ENCODE measurements at regions not wholly inside any gene's neighbourhood (a gene's known extent, or its start where the extent isn't known, plus 50 kb on each side); places are given as distances from the start of the nearest gene placed in this dataset.

DNA sequence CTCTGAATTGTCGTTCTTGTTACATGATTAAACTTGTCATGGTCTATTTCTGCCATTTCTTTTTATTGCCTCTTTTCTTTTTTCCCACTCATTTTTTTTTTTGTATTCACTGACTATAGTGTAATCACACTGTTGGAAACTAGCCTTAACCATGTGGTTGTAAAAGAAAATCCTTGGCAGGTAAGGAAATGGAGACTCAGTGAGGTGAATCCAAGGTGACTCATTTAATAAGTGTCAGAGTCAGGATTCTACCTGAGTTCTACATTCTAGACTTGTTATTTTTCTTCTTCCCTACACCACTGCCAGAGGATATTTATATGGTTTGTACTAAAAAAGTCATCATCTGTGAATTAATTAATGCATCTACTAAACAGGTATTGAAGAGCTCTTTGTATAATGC, 152.2 kb downstream of the CBLL2 start:
- intact Hi-C loops (cut with DNase I; ENCODE audit: low total_unique reads), result no loop called here
- TF ChIP-seq POLR2A (IDR thresholded peaks at IDR 0.05), result no peak
- TF ChIP-seq, protein P1, sequence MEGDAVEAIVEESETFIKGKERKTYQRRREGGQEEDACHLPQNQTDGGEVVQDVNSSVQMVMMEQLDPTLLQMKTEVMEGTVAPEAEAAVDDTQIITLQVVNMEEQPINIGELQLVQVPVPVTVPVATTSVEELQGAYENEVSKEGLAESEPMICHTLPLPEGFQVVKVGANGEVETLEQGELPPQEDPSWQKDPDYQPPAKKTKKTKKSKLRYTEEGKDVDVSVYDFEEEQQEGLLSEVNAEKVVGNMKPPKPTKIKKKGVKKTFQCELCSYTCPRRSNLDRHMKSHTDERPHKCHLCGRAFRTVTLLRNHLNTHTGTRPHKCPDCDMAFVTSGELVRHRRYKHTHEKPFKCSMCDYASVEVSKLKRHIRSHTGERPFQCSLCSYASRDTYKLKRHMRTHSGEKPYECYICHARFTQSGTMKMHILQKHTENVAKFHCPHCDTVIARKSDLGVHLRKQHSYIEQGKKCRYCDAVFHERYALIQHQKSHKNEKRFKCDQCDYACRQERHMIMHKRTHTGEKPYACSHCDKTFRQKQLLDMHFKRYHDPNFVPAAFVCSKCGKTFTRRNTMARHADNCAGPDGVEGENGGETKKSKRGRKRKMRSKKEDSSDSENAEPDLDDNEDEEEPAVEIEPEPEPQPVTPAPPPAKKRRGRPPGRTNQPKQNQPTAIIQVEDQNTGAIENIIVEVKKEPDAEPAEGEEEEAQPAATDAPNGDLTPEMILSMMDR (IDR thresholded peaks at IDR 0.05), result no peak
- Histone ChIP-seq H3K9me3 (no peaks in the 10 kb centered on the region), H3K36me3 (no peaks in the 10 kb centered on the region), H3K27me3 (no peaks in the 10 kb centered on the region), H3K4me1 (no peaks in the 10 kb centered on the region), H3K4me3 (no peak overlapping the region), H3K27ac (no peak overlapping the region)
- DNase-seq, result no peak

GRCh38 chrX:22429704-22430103, 157.0 kb downstream of the CBLL2 start:
- Histone ChIP-seq H3K4me1 (no peaks in the 10 kb centered on the region), H3K9me3 (no peaks in the 10 kb centered on the region), H3K36me3 (no peaks in the 10 kb centered on the region), H3K27me3 (no peaks in the 10 kb centered on the region), H3K27ac (no peak overlapping the region), H3K4me3 (no peak overlapping the region)
- DNase-seq, result no peak
- intact Hi-C loops (cut with DNase I; ENCODE audit: low total_unique reads), result no loop called here
- TF ChIP-seq POLR2A (IDR thresholded peaks at IDR 0.05), result no peak
- TF ChIP-seq, protein P1 (IDR thresholded peaks at IDR 0.05), result no peak

DNA sequence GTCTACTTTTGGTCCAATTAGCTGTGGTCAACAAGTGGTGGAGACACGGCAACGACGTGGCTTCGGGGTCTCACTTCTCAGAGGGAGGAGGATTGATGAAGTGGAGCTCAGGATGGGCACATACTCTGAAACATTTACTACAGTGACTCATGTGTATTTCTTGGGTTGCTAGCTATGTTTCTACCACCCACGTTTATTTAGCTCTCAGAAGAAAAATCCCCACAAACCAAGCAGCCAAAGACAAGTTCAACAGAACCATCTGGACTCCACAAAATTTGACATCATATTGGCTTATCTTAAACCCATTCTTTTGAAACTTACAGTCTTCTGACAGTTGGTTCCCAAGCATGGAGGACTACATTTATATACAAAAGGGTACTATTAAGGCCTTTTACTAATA, 158.0 kb downstream of the CBLL2 start:
- H3K27ac ChIP-seq, result no peak overlapping the region
- TF ChIP-seq, protein P1 (IDR thresholded peaks at IDR 0.05), result no peak
- TF ChIP-seq POLR2A (IDR thresholded peaks at IDR 0.05), result no peak
- intact Hi-C loops (cut with DNase I; ENCODE audit: low total_unique reads), result no loop called here

DNA sequence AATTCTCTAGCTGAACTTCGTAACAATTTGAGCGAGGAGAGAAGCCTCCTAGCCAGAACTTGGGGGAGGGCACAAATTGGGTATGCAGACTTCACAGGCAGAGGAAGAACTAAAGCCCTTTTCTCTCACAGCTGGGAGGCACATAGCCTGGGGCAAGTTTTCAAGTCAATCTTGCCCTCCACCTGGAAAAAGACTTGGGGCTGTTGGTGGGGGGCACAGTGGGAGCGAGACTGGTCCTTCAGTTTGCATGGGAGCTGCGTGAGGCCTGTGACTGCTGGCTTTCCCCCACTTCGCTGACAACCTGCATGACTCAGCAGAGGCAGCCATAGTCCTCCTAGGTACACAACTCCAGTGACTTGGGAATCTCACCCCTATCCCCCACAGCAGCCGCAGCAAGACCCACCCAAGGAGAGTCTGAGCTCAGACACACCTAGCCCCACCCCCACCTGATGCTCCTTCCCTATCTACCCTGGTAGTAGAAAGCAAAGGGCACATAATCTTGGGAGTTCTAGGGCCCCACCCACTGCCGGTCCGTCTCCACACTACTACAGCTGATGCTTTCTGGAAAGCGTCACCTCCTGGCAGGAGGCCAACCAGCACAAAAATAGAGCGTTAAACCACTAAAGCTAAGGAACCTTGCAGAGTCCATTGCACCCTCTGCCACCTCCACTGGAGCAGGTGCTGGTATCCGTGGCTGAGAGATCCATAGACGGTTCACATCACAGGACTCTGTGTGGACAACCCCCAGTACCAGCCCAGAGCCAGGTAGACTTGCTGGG, 160.8 kb downstream of the CBLL2 start:
- Histone ChIP-seq H3K27ac (no peak overlapping the region), H3K4me1 (no peaks in the 10 kb centered on the region), H3K4me3 (no peak overlapping the region), H3K27me3 (no peaks in the 10 kb centered on the region), H3K36me3 (no peaks in the 10 kb centered on the region), H3K9me3 (no peaks in the 10 kb centered on the region)
- DNase-seq, result peak; percentile 15 to 24
- intact Hi-C loops (cut with DNase I; ENCODE audit: low total_unique reads), result no loop called here
- no peak for TF ChIP-seq POLR2A (IDR thresholded peaks at IDR 0.05)
- TF ChIP-seq, protein P1 (IDR thresholded peaks at IDR 0.05), result no peak

More for the DNA sequence above, 158.0 kb downstream of the CBLL2 start:
- no peaks in the 10 kb centered on the region for H3K9me3 ChIP-seq
- H3K4me1 ChIP-seq, result no peaks in the 10 kb centered on the region
- no peak overlapping the region for H3K4me3 ChIP-seq
- no peaks in the 10 kb centered on the region for H3K27me3 ChIP-seq
- no peaks in the 10 kb centered on the region for H3K36me3 ChIP-seq
- no peak for DNase-seq

DNA sequence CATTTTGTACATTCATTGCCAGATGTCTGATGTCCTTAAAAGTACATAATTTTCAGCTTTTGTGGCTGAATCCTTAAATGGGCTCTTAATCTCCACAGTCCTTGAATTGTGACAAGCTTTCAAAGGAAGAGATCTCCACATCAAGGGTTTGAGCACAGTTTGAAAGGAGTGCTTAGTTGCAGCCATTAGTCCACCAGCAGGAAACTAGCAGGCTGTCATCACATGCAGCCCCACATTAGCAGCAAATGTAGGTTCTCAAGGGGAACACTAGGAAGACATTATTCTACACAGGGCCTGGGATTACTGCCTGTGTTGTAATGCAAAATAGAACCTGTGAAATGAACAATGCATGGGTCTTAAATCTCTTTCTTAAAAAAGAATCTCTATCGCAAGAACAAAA, 173.2 kb downstream of the CBLL2 start:
- Histone ChIP-seq H3K4me3 (no peak overlapping the region), H3K27ac (no peak overlapping the region), H3K9me3 (no peaks in the 10 kb centered on the region), H3K27me3 (no peaks in the 10 kb centered on the region), H3K36me3 (no peaks in the 10 kb centered on the region), H3K4me1 (no peaks in the 10 kb centered on the region)
- intact Hi-C loops (cut with DNase I; ENCODE audit: low total_unique reads), result no loop called here
- TF ChIP-seq, protein P1 (IDR thresholded peaks at IDR 0.05), result no peak
- no peak for TF ChIP-seq POLR2A (IDR thresholded peaks at IDR 0.05)
- no peak for DNase-seq

Measured in uterus (tissue), 3 donors.